IPS-NIHi7 (cell line): ENCODE measurements at regions not wholly inside any gene's neighbourhood (a gene's known extent, or its start where the extent isn't known, plus 50 kb on each side); places are given as distances from the start of the nearest gene placed in this dataset.

Experiments
- DNase-seq: peaks from one replicate; pipeline ENCODE4 v3.0.0; 2012; ENCODE audit warnings: mixed read lengths; ENCODE audit errors: extremely low spot score

GRCh38 chr4:144202081-144202480 lies 61.6 kb upstream of the GYPA start:
- no peak for DNase-seq

- DNase-seq: no peak
Measured at GRCh38 chr4:144203155-144203554, 62.6 kb upstream of the GYPA start.

DNA sequence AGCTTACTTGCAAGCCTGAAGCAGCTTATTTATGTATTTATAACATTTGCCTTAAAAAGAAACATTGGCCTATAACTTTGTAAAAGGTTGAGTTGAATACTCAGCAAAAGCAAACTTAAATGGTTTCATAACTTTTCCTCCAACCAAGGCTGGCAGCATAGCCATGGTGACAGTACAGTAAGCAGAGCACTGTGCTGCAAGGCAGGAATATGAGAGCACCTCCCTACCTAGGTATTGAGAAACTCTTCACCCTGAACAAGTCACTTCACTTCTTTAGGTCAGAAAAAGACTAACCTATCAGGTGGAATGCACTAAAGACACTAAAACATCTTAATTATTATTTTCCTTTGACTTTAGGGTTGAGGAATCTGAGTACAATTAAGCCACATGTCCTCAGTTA lies 63.9 kb upstream of the GYPA start:
- no peak for DNase-seq

GRCh38 chr4:144206711-144207110 lies 66.2 kb upstream of the GYPA start:
- DNase-seq: no peak

DNA sequence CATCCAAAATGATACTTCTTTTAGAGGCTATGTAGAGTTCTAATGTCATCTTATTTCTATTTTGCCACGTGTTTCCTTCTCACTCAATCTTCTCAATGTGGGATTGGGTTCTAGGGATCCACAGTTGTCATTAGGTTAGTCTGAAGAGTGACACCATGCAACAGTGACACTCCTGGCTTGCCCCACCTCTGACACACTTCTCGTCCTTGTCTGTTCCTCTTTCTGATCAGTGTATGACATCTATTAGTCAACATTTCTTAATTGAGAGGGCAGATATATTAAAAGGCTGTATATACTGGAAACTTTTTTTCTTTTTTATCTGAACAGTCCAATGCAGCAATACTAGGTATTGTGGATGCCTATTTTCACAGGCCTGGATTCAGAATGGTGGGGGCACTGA lies 67.6 kb upstream of the GYPA start:
- no peak for DNase-seq

- no peak for DNase-seq
Measured at GRCh38 chr4:144209491-144209890, 69.0 kb upstream of the GYPA start.

- no peak for DNase-seq
Measured at GRCh38 chr4:144213371-144213770, 72.9 kb upstream of the GYPA start.

DNA sequence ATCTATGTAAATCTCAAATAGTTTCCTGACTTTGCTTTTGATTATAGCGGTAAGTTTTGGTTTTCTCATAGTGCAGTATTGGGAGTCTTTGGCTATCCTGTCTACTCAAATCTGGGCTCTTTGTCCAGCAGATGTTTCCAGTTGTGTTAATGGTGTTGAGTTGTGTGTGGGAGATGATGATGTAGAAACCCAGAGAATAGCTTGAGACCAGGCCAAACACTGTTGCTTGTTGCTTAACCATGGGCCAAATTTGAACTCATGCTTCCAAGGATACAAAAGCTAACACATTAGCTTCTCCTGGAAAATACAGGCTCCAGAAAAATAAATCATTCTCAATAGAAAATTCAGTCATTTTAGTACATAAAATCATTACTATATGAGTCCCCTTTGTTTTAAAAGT lies 82.6 kb upstream of the GYPA start:
- no peak for DNase-seq

GRCh38 chr4:144223661-144224060 lies 83.1 kb upstream of the GYPA start:
- DNase-seq: no peak

GRCh38 chr4:144259285-144259684 lies 118.8 kb upstream of the GYPA start:
- DNase-seq: no peak

DNA sequence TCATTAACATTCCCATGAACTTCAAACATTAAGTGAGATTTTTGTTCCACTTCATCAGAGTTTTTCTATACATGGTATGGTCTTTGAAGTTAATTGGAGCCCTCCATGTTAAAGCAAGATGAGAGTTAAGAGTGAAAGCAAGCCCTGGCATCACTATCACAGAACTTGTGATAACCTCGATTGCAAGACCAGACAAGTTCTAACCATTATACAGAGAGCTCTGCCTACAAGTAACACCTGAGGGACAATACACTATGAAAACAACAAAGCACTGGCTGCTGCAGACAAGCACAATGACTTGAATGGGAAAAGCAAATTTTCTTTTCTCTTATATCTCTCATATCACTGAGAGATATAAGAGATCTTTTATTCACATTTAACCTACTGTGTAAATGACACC lies 126.6 kb upstream of the GYPA start:
- no peak for DNase-seq

DNA sequence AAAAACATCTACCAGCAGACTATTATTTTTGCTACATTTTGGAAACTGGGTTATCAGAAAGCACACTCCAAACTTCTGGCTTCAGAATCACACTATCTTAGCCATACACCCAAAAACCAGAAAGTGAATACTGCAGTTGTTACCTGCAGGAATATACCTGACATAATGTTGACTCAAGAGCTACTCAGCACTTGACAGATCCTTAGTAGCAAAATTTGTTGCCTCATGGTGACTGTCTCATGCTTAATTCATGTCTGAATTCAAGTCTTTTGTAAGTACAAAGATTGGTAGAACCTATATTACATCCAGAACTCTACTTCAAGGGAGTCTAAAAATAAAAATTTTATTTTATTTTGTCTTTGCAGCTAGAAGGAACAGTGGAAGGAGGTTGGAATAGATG lies 140.2 kb upstream of the GYPA start:
- DNase-seq: no peak

GRCh38 chr4:144283526-144283925 lies 143.0 kb upstream of the GYPA start:
- DNase-seq: no peak

DNA sequence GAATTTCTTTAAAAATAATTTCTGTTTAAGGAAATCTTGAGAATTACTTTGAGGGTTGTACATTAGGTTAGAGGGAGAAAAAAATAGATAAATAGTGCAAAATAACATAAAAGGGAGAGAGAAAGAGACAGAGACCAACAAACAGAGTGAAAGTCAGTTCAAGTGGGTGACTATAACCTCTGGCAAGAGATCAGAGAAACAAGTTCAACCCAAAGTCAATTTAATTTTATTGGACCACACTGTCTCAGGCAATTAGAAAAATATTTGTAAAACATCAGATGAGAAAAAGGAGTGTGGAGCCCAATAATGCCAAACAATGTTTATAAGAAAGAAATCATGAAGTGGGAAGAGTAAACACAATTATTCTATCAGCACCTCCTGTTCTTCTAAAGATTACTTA lies 143.5 kb upstream of the GYPA start:
- no peak for DNase-seq

DNA sequence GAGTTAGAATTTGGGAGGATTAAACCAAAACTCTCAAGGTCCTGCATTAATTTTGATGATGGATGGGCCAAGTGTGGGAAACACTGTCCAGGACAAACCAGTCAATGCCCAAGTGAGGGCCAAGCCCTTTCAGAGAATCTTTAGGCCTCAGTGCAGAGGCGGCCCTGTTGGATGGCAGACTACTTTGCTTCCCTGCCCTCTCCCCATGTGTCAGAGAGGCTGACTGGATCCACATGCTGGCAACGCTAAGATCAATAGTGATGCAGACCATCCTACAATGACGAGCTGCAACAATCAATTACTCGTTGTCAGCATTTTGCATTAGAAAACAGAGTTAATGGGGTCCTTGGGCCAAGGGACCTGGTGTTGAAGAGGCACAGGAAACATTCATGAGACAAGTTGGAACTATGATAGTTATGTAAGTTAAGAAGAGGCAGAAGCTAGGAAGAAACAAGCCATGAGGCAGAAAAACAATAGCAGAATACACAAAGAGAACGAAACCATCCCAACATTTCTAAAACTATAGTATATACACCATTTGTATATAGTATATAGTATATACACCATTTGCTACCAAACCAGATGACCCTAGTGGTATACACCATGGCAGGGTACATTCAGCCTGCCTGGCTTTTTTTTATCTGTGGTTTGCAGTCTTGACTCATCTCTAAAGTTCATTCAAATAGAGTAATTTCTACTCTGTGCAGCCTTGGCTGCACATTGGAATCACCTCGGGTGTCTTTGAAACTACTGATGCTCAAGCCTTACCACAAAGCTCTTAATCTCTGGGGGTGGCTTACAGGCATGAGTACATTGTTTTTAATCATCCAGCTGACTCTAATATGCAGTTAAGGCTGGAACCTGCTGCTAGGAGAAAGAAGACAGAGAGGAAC lies 147.7 kb upstream of the GYPA start:
- DNase-seq: no peak

DNA sequence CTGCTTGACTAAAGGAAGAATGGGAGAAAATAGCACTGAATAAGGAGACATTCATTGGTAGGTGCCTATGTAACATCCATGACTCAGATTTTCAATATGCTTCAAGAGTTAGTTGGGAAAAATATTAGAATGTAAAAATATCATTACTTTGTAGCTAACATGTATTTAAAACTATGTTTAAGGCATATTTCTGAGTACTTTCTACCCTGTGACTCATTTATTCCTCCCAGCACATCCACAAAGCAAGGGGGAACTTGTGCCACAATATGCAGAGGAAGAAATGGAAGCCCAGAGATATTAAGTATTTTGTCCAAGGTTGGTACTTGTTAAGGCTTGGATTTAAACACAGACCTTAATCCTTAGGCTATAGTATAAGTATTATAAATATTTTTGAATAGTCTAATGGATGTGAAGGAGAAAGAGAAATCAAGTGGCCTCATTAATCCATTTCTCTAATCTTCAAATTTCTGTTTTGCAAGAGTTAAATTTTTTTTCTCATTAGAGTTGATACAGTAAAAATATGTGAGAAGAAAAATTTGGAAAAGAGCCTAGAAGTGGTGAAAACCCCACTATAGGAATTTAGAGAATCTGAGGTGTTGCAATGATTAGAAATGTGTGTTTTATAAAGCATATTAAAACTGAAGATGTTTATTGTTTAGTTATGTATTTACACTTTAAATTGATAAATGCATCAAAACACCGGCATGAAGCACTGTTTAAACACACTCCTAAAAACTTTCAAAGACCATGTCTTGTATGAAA lies 149.3 kb upstream of the GYPA start:
- no peak for DNase-seq

DNA sequence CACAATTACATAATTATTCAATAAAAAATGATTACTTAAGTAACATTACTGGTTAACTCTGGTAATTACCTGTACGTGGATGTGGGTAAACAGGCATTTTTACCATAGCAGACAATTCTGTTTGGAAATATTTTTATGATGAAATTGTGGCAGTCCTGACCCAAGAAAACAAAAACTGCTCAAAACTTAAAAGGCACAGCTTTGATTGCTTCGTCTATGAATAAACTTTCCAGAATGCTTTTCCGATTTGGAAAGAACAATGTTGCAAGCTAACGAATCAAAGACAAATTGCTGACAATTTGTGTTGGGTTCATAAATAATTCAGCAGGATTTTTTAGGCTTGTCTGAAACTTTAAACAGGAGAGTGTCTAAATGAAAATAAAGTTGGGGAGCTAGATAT lies 150.6 kb upstream of the GYPA start:
- no peak for DNase-seq

GRCh38 chr4:144294211-144294610 lies 153.7 kb upstream of the GYPA start:
- no peak for DNase-seq

DNA sequence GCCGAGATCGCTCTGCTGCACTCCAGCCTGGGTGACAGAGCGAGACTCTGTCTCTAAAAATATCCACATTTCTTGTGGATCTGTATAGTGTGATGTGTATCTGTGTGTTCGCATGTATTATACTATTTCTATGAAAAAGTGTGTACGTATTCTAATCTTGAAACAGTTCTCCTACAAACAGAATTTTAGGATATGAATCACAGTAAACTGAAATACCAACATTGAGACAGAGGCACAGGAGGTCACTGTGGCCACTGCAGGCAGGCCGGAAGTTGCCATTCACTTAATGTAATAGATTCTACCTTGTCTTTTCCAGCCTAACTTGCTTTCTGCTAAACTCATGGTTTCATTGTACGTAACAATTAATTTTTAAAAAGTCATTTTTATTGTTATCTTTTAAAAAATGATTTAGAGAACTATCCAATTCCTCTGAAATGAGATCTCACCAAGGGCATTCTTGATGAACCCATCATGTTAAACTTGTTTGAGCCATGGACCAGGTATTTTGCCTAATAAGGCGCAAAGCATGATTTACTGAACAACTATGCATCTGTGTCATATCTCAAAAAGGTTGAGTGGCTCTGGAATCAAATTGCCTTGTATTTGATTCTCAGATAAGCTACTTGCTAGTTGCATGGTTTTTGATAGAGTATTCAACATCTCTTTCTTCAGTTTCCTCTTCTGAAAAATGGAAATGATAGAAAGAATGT lies 154.9 kb upstream of the GYPA start:
- no peak for DNase-seq

- no peak for DNase-seq
Measured at GRCh38 chr4:144296941-144297340, 156.4 kb upstream of the GYPA start.

- no peak for DNase-seq
Measured at GRCh38 chr4:144298519-144298918, 158.0 kb upstream of the GYPA start.

GRCh38 chr4:144300616-144301015 lies 160.1 kb upstream of the GYPA start:
- DNase-seq: no peak
